Transverse colon (tissue), 4 donors: ENCODE measurements at regions not wholly inside any gene's neighbourhood (a gene's known extent, or its start where the extent isn't known, plus 50 kb on each side); places are given as distances from the start of the nearest gene placed in this dataset.

Source experiments
- DNase-seq: peaks from one replicate; pipeline ENCODE4 v3.0.0-alpha.2; 2019
- H3K27ac ChIP-seq, 4 donors: fragments of 200-600 bp; sonication (generic); 2 replicates each; pipeline ENCODE4 v1.5.1; 2016 to 2018; ENCODE audit warnings: inconsistent platforms in 4 of 4
- H3K27me3 ChIP-seq: fragments of 200-600 bp; sonication (generic); 2 replicates; pipeline ENCODE4 v1.5.1; 2017; ENCODE audit warnings: inconsistent platforms
- H3K36me3 ChIP-seq, 4 donors: fragments of 200-600 bp; sonication (generic); 2 replicates each; pipeline ENCODE4 v1.5.1; 2017 to 2019; ENCODE audit warnings: inconsistent platforms in 4 of 4
- H3K4me1 ChIP-seq, 4 donors: fragments of 200-600 bp; sonication (generic); 2 replicates each; pipeline ENCODE4 v1.5.1; 2017 to 2020; ENCODE audit warnings: inconsistent platforms in 4 of 4
- H3K4me3 ChIP-seq, 4 donors: fragments of 200-600 bp; sonication (generic); 1 replicate in 1 of 4; 2 replicates in 3 of 4; pipeline versions ENCODE4 v1.5.1 to v1.6.1; 2017 to 2019; ENCODE audit warnings: inconsistent platforms in 4 of 4
- H3K9me3 ChIP-seq, 2 donors: fragments of 200-600 bp; sonication (generic); 2 replicates each; pipeline ENCODE4 v1.5.1; 2017 to 2019; ENCODE audit warnings: inconsistent platforms in 2 of 2
- EP300 ChIP-seq: sonication (generic); formaldehyde crosslinking; IDR thresholded peaks from one replicate; pipeline ENCODE4 v1.6.1; 2017; ENCODE audit warnings: antibody characterized with exemption, low read depth
- POLR2A ChIP-seq: fragments of 450-650 bp; IDR thresholded peaks from one replicate; pipeline ENCODE4 v1.6.1; 2016; ENCODE audit warnings: antibody characterized with exemption, mild to moderate bottlenecking, moderate library complexity
- POLR2AphosphoS5 ChIP-seq, 3 donors: sonication (generic); formaldehyde crosslinking; IDR thresholded peaks; one replicate each; pipeline ENCODE4 v1.6.1; 2016; ENCODE audit warnings: antibody characterized with exemption in 3 of 3
- WGBS, 2 donors: methylation state at CpG; one replicate each; pipeline ENCODE4 v1.1.5; 2018; ENCODE audit warnings: low coverage in 1 of 2; 5-methylcytosine and 5-hydroxymethylcytosine counted together
- in situ Hi-C, 4 donors: fragments of 200-750 bp; cut with MboI; loops; one replicate each; pipeline versions ENCODE4 v1.15.0 to v1.15.1; 2017; ENCODE audit warnings: low sequenced_read_pairs in 3 of 4, low pct_ligation_motif_present in 1 of 4, low pct_unique_long_range_greater_than_20kb in 1 of 4
- intact Hi-C: fragments of 100-400 bp; cut with DNase I; formaldehyde crosslinking; loops from one replicate; pipeline ENCODE4 v1.15.1; 2023; ENCODE audit warnings: low total_unique reads
- TF ChIP-seq, protein P1 (sequence below), 5 experiments: fragments of 200-600 bp in 3 of 5; fragments of 450-650 bp in 2 of 5; sonication (generic) in 3 of 5; IDR thresholded peaks; 1 replicate in 2 of 5; 2 replicates in 3 of 5; pipeline ENCODE4 v1.5.1; 2016 to 2017; ENCODE audit warnings: antibody characterized with exemption in 5 of 5, inconsistent platforms in 3 of 5, mild to moderate bottlenecking in 2 of 5, moderate library complexity in 1 of 5

DNA sequence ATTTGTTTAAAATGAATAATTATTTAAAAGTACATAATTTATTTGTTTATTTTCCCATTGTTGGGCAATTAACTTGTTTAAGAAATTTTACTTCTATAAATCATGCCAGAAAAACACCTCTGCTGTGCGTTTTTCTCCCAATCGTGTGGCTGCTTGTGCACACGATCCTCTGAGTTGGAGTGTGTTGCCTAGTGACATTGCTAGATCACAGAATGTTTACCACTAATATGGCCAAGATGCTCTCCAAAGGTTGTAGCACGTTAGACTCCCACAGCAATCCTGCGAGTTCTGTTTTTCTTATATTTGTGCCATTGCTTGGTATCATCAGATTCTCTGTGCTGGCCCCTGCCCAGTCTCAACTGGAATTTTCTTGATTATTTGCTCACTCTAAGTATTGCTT is 207.1 kb upstream of the ADCY1 start:
- H3K27ac ChIP-seq: no peak overlapping the region
- no peaks in the 10 kb centered on the region for H3K4me1 ChIP-seq
- in situ Hi-C loops (no loop called here), intact Hi-C loops (no loop called here)
- H3K36me3 ChIP-seq: no peaks in the 10 kb centered on the region
- 60% methylated on average over 5 of the region's 5 CpGs for WGBS, 2 donors
- TF ChIP-seq POLR2AphosphoS5 (IDR thresholded peaks at IDR 0.05): no peak
- no peak for TF ChIP-seq POLR2A
- TF ChIP-seq EP300: no peak
- TF ChIP-seq, protein P1, sequence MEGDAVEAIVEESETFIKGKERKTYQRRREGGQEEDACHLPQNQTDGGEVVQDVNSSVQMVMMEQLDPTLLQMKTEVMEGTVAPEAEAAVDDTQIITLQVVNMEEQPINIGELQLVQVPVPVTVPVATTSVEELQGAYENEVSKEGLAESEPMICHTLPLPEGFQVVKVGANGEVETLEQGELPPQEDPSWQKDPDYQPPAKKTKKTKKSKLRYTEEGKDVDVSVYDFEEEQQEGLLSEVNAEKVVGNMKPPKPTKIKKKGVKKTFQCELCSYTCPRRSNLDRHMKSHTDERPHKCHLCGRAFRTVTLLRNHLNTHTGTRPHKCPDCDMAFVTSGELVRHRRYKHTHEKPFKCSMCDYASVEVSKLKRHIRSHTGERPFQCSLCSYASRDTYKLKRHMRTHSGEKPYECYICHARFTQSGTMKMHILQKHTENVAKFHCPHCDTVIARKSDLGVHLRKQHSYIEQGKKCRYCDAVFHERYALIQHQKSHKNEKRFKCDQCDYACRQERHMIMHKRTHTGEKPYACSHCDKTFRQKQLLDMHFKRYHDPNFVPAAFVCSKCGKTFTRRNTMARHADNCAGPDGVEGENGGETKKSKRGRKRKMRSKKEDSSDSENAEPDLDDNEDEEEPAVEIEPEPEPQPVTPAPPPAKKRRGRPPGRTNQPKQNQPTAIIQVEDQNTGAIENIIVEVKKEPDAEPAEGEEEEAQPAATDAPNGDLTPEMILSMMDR (IDR thresholded peaks at IDR 0.05): no peak
- no peak overlapping the region for H3K4me3 ChIP-seq
- H3K9me3 ChIP-seq: peaks cover 0 to 2% of the 10 kb centered on the region in 2 donors
- no peak for DNase-seq
- H3K27me3 ChIP-seq: no peaks in the 10 kb centered on the region

GRCh38 chr7:45368129-45368807 is 205.9 kb upstream of the ADCY1 start:
- DNase-seq: no peak
- Histone ChIP-seq H3K4me1 (no peaks in the 10 kb centered on the region), H3K27ac (no peak overlapping the region), H3K36me3 (no peaks in the 10 kb centered on the region), H3K9me3 (peaks cover 0 to 2% of the 10 kb centered on the region in 2 donors), H3K4me3 (no peak overlapping the region), H3K27me3 (no peaks in the 10 kb centered on the region)
- intact Hi-C loops (no loop called here), in situ Hi-C loops (no loop called here)
- TF ChIP-seq EP300 (no peak), POLR2A (no peak), POLR2AphosphoS5 (IDR thresholded peaks at IDR 0.05) (no peak)
- TF ChIP-seq, protein P1 (IDR thresholded peaks at IDR 0.05): no peak

GRCh38 chr7:45384499-45384898 is 189.7 kb upstream of the ADCY1 start:
- Histone ChIP-seq H3K9me3 (no peaks in the 10 kb centered on the region), H3K36me3 (no peaks in the 10 kb centered on the region), H3K4me3 (no peak overlapping the region), H3K27me3 (no peaks in the 10 kb centered on the region), H3K27ac (no peak overlapping the region), H3K4me1 (no peaks in the 10 kb centered on the region)
- WGBS, 2 donors: 89 to 94% methylated on average over 2 to 4 of the region's 4 CpGs
- DNase-seq: no peak
- in situ Hi-C loops (no loop called here), intact Hi-C loops (no loop called here)
- no peak for TF ChIP-seq EP300
- TF ChIP-seq, protein P1 (IDR thresholded peaks at IDR 0.05): no peak
- no peak for TF ChIP-seq POLR2A
- TF ChIP-seq POLR2AphosphoS5 (IDR thresholded peaks at IDR 0.05): no peak

- no peaks in the 10 kb centered on the region for H3K4me1 ChIP-seq
- H3K36me3 ChIP-seq: no peaks in the 10 kb centered on the region
- H3K27ac ChIP-seq: no peak overlapping the region
- no peaks in the 10 kb centered on the region for H3K27me3 ChIP-seq
- no peak for DNase-seq
- WGBS, 2 donors: 67% methylated on average over 4 of the region's 4 CpGs; no CpG with 5 or more reads in 1 of the 2 donors
- no peak for TF ChIP-seq POLR2AphosphoS5 (IDR thresholded peaks at IDR 0.05)
- no peak overlapping the region for H3K4me3 ChIP-seq
- in situ Hi-C loops (no loop called here), intact Hi-C loops (no loop called here)
- H3K9me3 ChIP-seq: no peaks in the 10 kb centered on the region
Observed at GRCh38 chr7:45387837-45388236, 186.3 kb upstream of the ADCY1 start.
